ENCODE measurements at regions not wholly inside any gene's neighbourhood (a gene's known extent, or its start where the extent isn't known, plus 50 kb on each side); places are given as distances from the start of the nearest gene placed in this dataset.
"Not testable (repeated sequence)": the region's sequence is repeated elsewhere in the genome, so short reads cannot be mapped to it uniquely, and the experiment has no call there.

DNA sequence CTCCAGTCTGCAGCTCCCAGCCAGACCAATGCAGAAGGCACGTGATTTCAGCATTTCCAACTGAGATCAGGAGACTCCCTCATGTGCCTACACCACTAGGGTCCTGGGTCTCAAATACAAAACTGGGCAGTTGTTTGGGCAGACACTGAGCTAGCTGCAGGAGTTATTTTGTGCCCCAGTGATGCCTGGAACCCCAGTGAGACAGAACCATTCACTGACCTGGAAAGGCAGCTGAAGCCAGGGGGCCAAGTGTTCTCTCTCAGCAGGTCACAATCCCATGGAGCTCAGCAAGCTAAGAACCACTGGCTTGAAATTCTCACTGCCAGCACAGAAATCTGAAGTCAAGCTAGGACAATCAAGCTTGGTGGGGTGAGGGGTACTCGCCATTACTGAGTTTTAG lies 111.7 kb upstream of the TNFSF4 start:
- no peak overlapping the region for H3K4me3 ChIP-seq (ENCODE audit: low read depth, low read length)
- TF ChIP-seq, protein P1, sequence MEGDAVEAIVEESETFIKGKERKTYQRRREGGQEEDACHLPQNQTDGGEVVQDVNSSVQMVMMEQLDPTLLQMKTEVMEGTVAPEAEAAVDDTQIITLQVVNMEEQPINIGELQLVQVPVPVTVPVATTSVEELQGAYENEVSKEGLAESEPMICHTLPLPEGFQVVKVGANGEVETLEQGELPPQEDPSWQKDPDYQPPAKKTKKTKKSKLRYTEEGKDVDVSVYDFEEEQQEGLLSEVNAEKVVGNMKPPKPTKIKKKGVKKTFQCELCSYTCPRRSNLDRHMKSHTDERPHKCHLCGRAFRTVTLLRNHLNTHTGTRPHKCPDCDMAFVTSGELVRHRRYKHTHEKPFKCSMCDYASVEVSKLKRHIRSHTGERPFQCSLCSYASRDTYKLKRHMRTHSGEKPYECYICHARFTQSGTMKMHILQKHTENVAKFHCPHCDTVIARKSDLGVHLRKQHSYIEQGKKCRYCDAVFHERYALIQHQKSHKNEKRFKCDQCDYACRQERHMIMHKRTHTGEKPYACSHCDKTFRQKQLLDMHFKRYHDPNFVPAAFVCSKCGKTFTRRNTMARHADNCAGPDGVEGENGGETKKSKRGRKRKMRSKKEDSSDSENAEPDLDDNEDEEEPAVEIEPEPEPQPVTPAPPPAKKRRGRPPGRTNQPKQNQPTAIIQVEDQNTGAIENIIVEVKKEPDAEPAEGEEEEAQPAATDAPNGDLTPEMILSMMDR (IDR thresholded peaks at IDR 0.05; ENCODE audit: low read depth, low read length), result no peak
- POLR2A ChIA-PET, result no interaction called here
- H3K27ac ChIP-seq (ENCODE audit: low read depth, low read length), result no peak overlapping the region
- H3K27me3 ChIP-seq (ENCODE audit: control insufficient read depth, insufficient read depth, low read length), result no peaks in the 10 kb centered on the region
- no peak for DNase-seq (ENCODE audit: low read depth, low spot score)
- CTCF ChIA-PET, result interaction anchor here (0.6 kb wide), 1 partner anchor 256 kb away, joined by 3 read pairs; no protein-coding TSS in a partner anchor
- H3K9me3 ChIP-seq (ENCODE audit: control insufficient read depth, insufficient read depth, low read length), result no peaks in the 10 kb centered on the region; the same call in none of the 2 replicates

DNA sequence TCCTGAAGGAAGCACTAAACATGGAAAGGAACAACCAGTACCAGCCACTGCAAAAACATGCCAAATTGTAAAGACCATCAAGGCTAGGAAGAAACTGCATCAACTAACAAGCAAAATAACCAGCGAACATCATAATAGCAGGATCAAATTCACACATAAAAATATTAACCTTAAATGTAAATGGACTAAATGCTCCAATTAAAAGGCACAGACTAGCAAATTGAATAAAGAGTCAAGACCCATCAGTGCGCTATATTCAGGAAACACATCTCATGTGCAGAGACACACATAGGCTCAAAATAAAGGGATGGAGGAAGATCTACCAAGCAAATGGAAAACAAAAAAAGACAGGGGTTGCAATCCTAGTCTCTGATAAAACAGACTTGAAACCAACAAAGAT lies 117.2 kb upstream of the TNFSF4 start:
- CTCF ChIA-PET; H3K27me3 ChIP-seq (ENCODE audit: control insufficient read depth, insufficient read depth, low read length); H3K9me3 ChIP-seq (ENCODE audit: control insufficient read depth, insufficient read depth, low read length); H3K27ac ChIP-seq (ENCODE audit: low read depth, low read length); DNase-seq (ENCODE audit: low read depth, low spot score); H3K4me3 ChIP-seq (ENCODE audit: low read depth, low read length); POLR2A ChIA-PET: not testable (repeated sequence)

DNA sequence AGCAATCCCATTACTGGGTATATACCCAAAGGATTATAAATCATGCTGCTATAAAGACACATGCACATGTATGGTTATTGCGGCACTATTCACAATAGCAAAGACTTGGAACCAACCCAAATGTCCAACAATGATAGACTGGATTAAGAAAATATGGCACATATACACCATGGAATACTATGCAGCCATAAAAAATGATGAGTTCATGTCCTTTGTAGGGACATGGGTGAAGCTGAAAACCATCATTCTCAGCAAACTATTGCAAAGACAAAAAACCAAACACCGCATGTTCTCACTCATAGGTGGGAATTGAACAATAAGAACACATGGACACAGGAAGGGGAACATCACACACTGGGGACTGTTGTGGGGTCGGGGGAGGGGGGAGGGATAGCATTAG lies 120.9 kb upstream of the TNFSF4 start:
- H3K27me3 ChIP-seq (ENCODE audit: control insufficient read depth, insufficient read depth, low read length); CTCF ChIA-PET; DNase-seq (ENCODE audit: low read depth, low spot score); H3K4me3 ChIP-seq (ENCODE audit: low read depth, low read length); H3K9me3 ChIP-seq (ENCODE audit: control insufficient read depth, insufficient read depth, low read length); POLR2A ChIA-PET; H3K27ac ChIP-seq (ENCODE audit: low read depth, low read length): not testable (repeated sequence)

DNA sequence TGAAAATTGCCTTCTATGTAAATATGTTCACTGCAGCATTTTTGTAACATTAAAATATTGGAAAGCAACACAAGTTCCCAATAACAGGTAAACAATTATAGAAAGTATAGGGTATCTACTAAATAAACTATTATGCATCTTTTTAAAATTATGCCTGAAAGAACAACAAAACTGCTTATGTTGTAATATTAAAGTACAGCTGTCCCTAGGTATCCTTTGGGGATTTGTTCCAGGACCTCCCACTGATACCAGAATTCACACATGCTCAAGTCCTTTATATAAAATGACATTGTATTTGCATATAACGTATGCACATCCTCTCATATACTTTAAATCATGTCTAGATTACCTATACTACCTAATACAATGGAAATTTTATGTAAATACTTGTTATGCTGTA lies 121.8 kb upstream of the TNFSF4 start:
- no peak overlapping the region for H3K27ac ChIP-seq (ENCODE audit: low read depth, low read length)
- TF ChIP-seq, protein P1 (IDR thresholded peaks at IDR 0.05; ENCODE audit: low read depth, low read length), result no peak

DNA sequence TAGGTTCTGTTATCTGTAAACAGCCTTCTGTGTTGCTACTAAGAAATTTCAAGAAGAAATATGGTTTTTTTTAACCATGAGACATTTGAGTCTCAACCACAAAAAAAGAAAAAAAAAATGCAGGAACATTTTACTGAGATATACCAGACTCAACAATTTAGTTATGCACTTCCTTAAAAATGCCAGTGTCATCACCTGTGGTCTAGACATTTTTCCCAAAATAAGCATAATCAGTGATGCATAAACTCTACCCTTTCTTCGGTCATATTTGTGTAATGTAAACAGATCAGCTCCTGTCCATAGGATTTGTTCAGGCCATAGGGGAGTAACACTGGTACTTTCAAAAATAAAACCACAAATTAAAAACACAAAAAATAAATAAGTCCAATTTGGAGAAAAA lies 122.6 kb upstream of the TNFSF4 start:
- ChIA-PET POLR2A (no interaction called here), CTCF (no interaction called here)
- Histone ChIP-seq H3K27ac (ENCODE audit: low read depth, low read length) (no peak overlapping the region), H3K27me3 (ENCODE audit: control insufficient read depth, insufficient read depth, low read length) (no peaks in the 10 kb centered on the region), H3K9me3 (ENCODE audit: control insufficient read depth, insufficient read depth, low read length) (no peaks in the 10 kb centered on the region), H3K4me3 (ENCODE audit: low read depth, low read length) (no peak overlapping the region)
- TF ChIP-seq, protein P1 (IDR thresholded peaks at IDR 0.05; ENCODE audit: low read depth, low read length), result no peak
- no peak for DNase-seq (ENCODE audit: low read depth, low spot score)

More for the DNA sequence above, 121.8 kb upstream of the TNFSF4 start:
- Histone ChIP-seq H3K27me3 (ENCODE audit: control insufficient read depth, insufficient read depth, low read length) (no peaks in the 10 kb centered on the region), H3K9me3 (ENCODE audit: control insufficient read depth, insufficient read depth, low read length) (no peaks in the 10 kb centered on the region), H3K4me3 (ENCODE audit: low read depth, low read length) (no peak overlapping the region)
- no peak for DNase-seq (ENCODE audit: low read depth, low spot score)
- ChIA-PET CTCF (no interaction called here), POLR2A (no interaction called here)

DNA sequence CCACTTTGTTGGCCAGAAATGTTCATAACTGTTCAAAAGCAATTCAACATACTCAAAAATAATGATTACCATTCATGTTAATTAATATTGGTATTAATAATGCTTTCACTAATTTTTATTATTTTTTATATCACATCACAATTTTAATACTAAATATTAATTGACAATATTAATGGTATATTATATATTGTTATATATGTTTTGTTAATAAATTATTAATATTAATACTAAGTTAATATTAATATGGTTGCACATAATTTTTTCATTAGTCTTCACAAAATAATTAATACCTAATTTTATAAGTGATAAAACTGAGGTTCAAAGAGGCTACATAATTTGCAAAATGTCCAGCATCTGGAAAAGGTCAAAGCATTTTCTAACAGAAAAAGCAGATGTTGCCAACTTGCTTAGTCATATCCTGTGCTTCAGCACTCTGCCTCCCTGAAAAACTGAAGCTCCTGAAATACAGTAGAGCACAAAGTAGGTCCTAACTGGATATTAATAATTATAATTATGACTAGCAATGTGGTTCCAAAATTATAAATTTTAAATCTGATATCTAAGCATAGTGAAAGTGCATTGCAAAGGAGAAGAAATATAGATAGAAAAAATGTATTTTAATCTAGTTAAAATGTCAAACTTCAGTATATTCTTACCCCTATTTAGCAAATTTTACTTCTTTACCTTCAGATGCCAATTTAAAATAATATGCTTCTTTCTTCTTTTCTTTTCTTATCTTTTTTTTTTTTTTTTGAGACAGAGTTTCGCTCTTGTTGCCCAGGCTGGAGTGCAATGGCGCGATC lies 123.2 kb upstream of the TNFSF4 start:
- H3K27me3 ChIP-seq (ENCODE audit: control insufficient read depth, insufficient read depth, low read length), result no peaks in the 10 kb centered on the region
- DNase-seq (ENCODE audit: low read depth, low spot score), result no peak
- H3K9me3 ChIP-seq (ENCODE audit: control insufficient read depth, insufficient read depth, low read length), result no peaks in the 10 kb centered on the region
- no peak overlapping the region for H3K27ac ChIP-seq (ENCODE audit: low read depth, low read length)
- POLR2A ChIA-PET, result interaction anchor here (0.7 kb wide), 1 partner anchor 585 kb away, joined by 3 read pairs; no protein-coding TSS in a partner anchor
- CTCF ChIA-PET, result no interaction called here
- TF ChIP-seq, protein P1 (IDR thresholded peaks at IDR 0.05; ENCODE audit: low read depth, low read length), result no peak
- H3K4me3 ChIP-seq (ENCODE audit: low read depth, low read length), result no peak overlapping the region

DNA sequence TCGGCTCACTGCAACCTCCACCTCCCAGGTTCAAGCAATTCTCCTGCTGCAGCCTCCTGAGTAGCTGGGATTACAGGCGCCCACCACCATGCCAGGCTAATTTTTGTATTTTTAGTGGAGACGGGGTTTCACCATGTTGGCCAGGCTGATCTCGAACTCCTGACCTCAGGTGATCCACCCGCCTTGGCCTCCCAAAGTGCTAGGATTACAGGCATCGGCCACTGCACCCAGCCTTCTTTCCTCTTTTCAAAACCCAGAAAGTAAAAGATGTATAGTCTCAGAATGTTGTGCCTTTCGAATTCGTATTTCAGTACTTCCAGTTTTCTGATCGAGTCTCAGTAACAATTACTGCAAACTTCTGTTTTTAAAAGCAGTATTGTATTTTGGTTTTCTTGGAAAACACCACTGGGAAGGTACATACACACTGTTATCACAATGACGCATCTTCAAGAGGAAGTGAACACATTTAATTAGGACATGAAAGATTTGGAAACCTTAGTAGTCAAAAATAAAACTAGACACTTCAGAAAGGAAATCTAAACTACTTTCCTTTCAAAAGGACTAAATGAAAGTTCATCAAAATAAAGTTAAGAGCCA lies 123.9 kb upstream of the TNFSF4 start:
- CTCF ChIA-PET, result interaction anchor here (0.6 kb wide), 1 partner anchor 89 kb away, joined by 3 read pairs; no protein-coding TSS in a partner anchor
- POLR2A ChIA-PET, result interaction anchor here (0.7 kb wide), 1 partner anchor 585 kb away, joined by 3 read pairs; no protein-coding TSS in a partner anchor
- not testable (repeated sequence) for H3K9me3 ChIP-seq (ENCODE audit: control insufficient read depth, insufficient read depth, low read length); H3K27me3 ChIP-seq (ENCODE audit: control insufficient read depth, insufficient read depth, low read length); DNase-seq (ENCODE audit: low read depth, low spot score); H3K27ac ChIP-seq (ENCODE audit: low read depth, low read length); H3K4me3 ChIP-seq (ENCODE audit: low read depth, low read length)
